ENCODE measurements at regions not wholly inside any gene's neighbourhood (a gene's known extent, or its start where the extent isn't known, plus 50 kb on each side); places are given as distances from the start of the nearest gene placed in this dataset.

- TF ChIP-seq POLR2AphosphoS5 (IDR thresholded peaks at IDR 0.05), result no peak
- TF ChIP-seq CTCF (IDR thresholded peaks at IDR 0.05), result no peak
- TF ChIP-seq EP300 (IDR thresholded peaks at IDR 0.05), result no peak
- no peak for TF ChIP-seq POLR2A (IDR thresholded peaks at IDR 0.05; ENCODE audit: low read depth)
- Histone ChIP-seq H3K4me1 (no peaks in the 10 kb centered on the region), H3K36me3 (no peaks in the 10 kb centered on the region), H3K9me3 (no peaks in the 10 kb centered on the region), H3K27me3 (peaks cover 0 to 6% (median 0%) of the 10 kb centered on the region in 4 donors), H3K4me3 (no peak overlapping the region), H3K27ac (replicated peaks in 1 of 4) (no peak overlapping the region)
- 41% methylated on average over 2 of the region's 2 CpGs for WGBS
- intact Hi-C loops (cut with DNase I), result no loop called here
- no peak for DNase-seq (ENCODE audit: extremely low spot score)
Observed at GRCh38 chr15:37594417-37594816, 340.0 kb upstream of the TMCO5A start.

GRCh38 chr15:37595426-37595970 is 338.9 kb upstream of the TMCO5A start:
- Histone ChIP-seq H3K4me1 (no peaks in the 10 kb centered on the region), H3K9me3 (no peaks in the 10 kb centered on the region)
- WGBS, result 60% methylated on average over 4 of the region's 4 CpGs

GRCh38 chr15:37599156-37599555 is 335.3 kb upstream of the TMCO5A start:
- no peak for DNase-seq (ENCODE audit: extremely low spot score)
- intact Hi-C loops (cut with DNase I), result no loop called here
- Histone ChIP-seq H3K27ac (replicated peaks in 1 of 4) (no peak overlapping the region), H3K4me1 (no peaks in the 10 kb centered on the region), H3K4me3 (no peak overlapping the region), H3K9me3 (no peaks in the 10 kb centered on the region), H3K36me3 (no peaks in the 10 kb centered on the region), H3K27me3 (peaks cover 0 to 6% (median 0%) of the 10 kb centered on the region in 4 donors)
- 78% methylated on average over 7 of the region's 7 CpGs for WGBS
- TF ChIP-seq POLR2A (IDR thresholded peaks at IDR 0.05; ENCODE audit: low read depth) (no peak), POLR2AphosphoS5 (IDR thresholded peaks at IDR 0.05) (no peak), CTCF (IDR thresholded peaks at IDR 0.05) (no peak), EP300 (IDR thresholded peaks at IDR 0.05) (no peak)

More at GRCh38 chr15:37595426-37595970, 338.9 kb upstream of the TMCO5A start:
- intact Hi-C loops (cut with DNase I), result no loop called here
- TF ChIP-seq EP300 (IDR thresholded peaks at IDR 0.05) (no peak), POLR2AphosphoS5 (IDR thresholded peaks at IDR 0.05) (no peak), POLR2A (IDR thresholded peaks at IDR 0.05; ENCODE audit: low read depth) (no peak)
- H3K36me3 ChIP-seq, result no peaks in the 10 kb centered on the region
- no peak overlapping the region for H3K27ac ChIP-seq (replicated peaks in 1 of 4)
- no peak for DNase-seq (ENCODE audit: extremely low spot score)
- H3K27me3 ChIP-seq, result peaks cover 0 to 6% (median 0%) of the 10 kb centered on the region in 4 donors
- no peak overlapping the region for H3K4me3 ChIP-seq

GRCh38 chr15:37616215-37616614 is 318.2 kb upstream of the TMCO5A start:
- DNase-seq (ENCODE audit: extremely low spot score), result no peak
- Histone ChIP-seq H3K27me3 (no peaks in the 10 kb centered on the region), H3K36me3 (no peaks in the 10 kb centered on the region), H3K4me1 (no peaks in the 10 kb centered on the region), H3K9me3 (peaks cover 0 to 5% (median 0%) of the 10 kb centered on the region in 4 donors), H3K27ac (replicated peaks in 1 of 4) (no peak overlapping the region), H3K4me3 (no peak overlapping the region)
- intact Hi-C loops (cut with DNase I), result no loop called here
- 55% methylated on average over 1 of the region's 1 CpG for WGBS
- TF ChIP-seq POLR2AphosphoS5 (IDR thresholded peaks at IDR 0.05) (no peak), CTCF (IDR thresholded peaks at IDR 0.05) (no peak), EP300 (IDR thresholded peaks at IDR 0.05) (no peak), POLR2A (IDR thresholded peaks at IDR 0.05; ENCODE audit: low read depth) (no peak)

GRCh38 chr15:37618353-37618752 is 316.1 kb upstream of the TMCO5A start:
- DNase-seq (ENCODE audit: extremely low spot score), result no peak
- no peak overlapping the region for H3K27ac ChIP-seq (replicated peaks in 1 of 4)
- TF ChIP-seq EP300 (IDR thresholded peaks at IDR 0.05) (no peak), POLR2A (IDR thresholded peaks at IDR 0.05; ENCODE audit: low read depth) (no peak), POLR2AphosphoS5 (IDR thresholded peaks at IDR 0.05) (no peak), CTCF (IDR thresholded peaks at IDR 0.05) (no peak)
- no peak overlapping the region for H3K4me3 ChIP-seq
- H3K9me3 ChIP-seq, result peaks cover 0 to 5% (median 0%) of the 10 kb centered on the region in 4 donors
- H3K36me3 ChIP-seq, result no peaks in the 10 kb centered on the region
- H3K27me3 ChIP-seq, result no peaks in the 10 kb centered on the region
- intact Hi-C loops (cut with DNase I), result no loop called here
- no peaks in the 10 kb centered on the region for H3K4me1 ChIP-seq
